RWPE2 (cell line): ENCODE measurements at regions not wholly inside any gene's neighbourhood (a gene's known extent, or its start where the extent isn't known, plus 50 kb on each side); places are given as distances from the start of the nearest gene placed in this dataset.

ENCODE experiments used
- ATAC-seq: fragments of 200-7000 bp; cut with Tn5 transposase; 3 replicates; pipeline ENCODE4 v1.9.1; 2021; ENCODE audit warnings: low read depth
- DNase-seq: peaks from one replicate; pipeline ENCODE4 v3.0.0-alpha.2; 2020; ENCODE audit warnings: low spot score
- H3K27ac ChIP-seq: fragments of 450-650 bp; 2 replicates; pipeline ENCODE4 v1.5.1; 2017; ENCODE audit warnings: mild to moderate bottlenecking; ENCODE audit not compliant: poor library complexity, severe bottlenecking
- H3K27me3 ChIP-seq: fragments of 250-450 bp; sonication (Bioruptor Pico); 2 replicates; pipeline ENCODE4 v1.5.1; 2021; ENCODE audit warnings: mild to moderate bottlenecking, moderate library complexity; ENCODE audit not compliant: insufficient read depth, poor library complexity, severe bottlenecking
- H3K36me3 ChIP-seq: fragments of 250-450 bp; sonication (Bioruptor Pico); 2 replicates; pipeline ENCODE4 v1.5.1; 2020; ENCODE audit warnings: low read depth, mild to moderate bottlenecking, moderate library complexity
- H3K4me1 ChIP-seq: fragments of 250-450 bp; sonication (Bioruptor Pico); 2 replicates; pipeline ENCODE4 v1.5.1; 2021; ENCODE audit warnings: mild to moderate bottlenecking, moderate library complexity; ENCODE audit not compliant: insufficient read depth, poor library complexity, severe bottlenecking
- H3K4me3 ChIP-seq: fragments of 250-450 bp; sonication (Bioruptor Pico); 2 replicates; pipeline ENCODE4 v1.5.1; 2021; ENCODE audit warnings: mild to moderate bottlenecking, moderate library complexity; ENCODE audit not compliant: severe bottlenecking
- H3K9me3 ChIP-seq: fragments of 250-450 bp; sonication (Bioruptor Pico); 2 replicates; pipeline ENCODE4 v1.5.1; 2021; ENCODE audit warnings: mild to moderate bottlenecking, moderate library complexity; ENCODE audit not compliant: severe bottlenecking
- CTCF ChIP-seq: fragments of 450-650 bp; IDR thresholded peaks from one replicate; pipeline ENCODE4 v1.5.1; 2017; ENCODE audit warnings: mild to moderate bottlenecking, moderate library complexity; ENCODE audit not compliant: poor library complexity, severe bottlenecking

- no peak for ATAC-seq
- H3K27ac ChIP-seq, result no peak overlapping the region
- H3K9me3 ChIP-seq, result no peaks in the 10 kb centered on the region
- no peaks in the 10 kb centered on the region for H3K36me3 ChIP-seq
- TF ChIP-seq CTCF, result no peak
- H3K4me1 ChIP-seq, result peaks cover 6% of the 10 kb centered on the region
- no peak for DNase-seq
- no peaks in the 10 kb centered on the region for H3K27me3 ChIP-seq
- no peak overlapping the region for H3K4me3 ChIP-seq
Observed at GRCh38 chr1:218571491-218571890, 226.4 kb downstream of the TGFB2 start.

GRCh38 chr1:218572050-218572449 lies 226.9 kb downstream of the TGFB2 start:
- Histone ChIP-seq H3K4me1 (peaks cover 6% of the 10 kb centered on the region), H3K36me3 (no peaks in the 10 kb centered on the region), H3K9me3 (no peaks in the 10 kb centered on the region), H3K27me3 (no peaks in the 10 kb centered on the region), H3K27ac (no peak overlapping the region), H3K4me3 (no peak overlapping the region)
- ATAC-seq, result no peak
- TF ChIP-seq CTCF, result no peak
- no peak for DNase-seq

DNA sequence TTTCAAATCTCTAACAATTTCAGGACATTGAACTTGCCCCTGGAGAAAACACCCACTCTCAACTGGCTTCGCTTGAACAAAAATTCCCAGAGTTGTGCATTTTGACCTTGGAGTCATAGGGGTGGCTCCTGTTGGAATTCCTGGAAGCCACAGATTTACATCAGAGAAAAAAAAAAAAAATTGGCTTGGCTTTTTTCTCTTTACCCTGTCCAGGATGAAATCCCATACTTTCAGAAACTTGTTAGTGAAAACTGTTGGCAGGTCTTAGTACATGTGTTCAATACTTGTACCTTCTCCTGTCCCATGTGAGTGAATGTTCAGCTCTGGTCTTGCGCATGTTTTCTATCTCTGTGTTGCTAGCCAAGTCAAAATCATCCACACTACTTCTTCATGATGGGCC lies 228.8 kb downstream of the TGFB2 start:
- H3K36me3 ChIP-seq, result no peaks in the 10 kb centered on the region
- H3K4me3 ChIP-seq, result no peak overlapping the region
- DNase-seq (no peak), ATAC-seq (no peak)
- H3K4me1 ChIP-seq, result peaks cover 3% of the 10 kb centered on the region
- H3K27ac ChIP-seq, result no peak overlapping the region
- no peaks in the 10 kb centered on the region for H3K9me3 ChIP-seq
- TF ChIP-seq CTCF, result no peak
- H3K27me3 ChIP-seq, result no peaks in the 10 kb centered on the region

DNA sequence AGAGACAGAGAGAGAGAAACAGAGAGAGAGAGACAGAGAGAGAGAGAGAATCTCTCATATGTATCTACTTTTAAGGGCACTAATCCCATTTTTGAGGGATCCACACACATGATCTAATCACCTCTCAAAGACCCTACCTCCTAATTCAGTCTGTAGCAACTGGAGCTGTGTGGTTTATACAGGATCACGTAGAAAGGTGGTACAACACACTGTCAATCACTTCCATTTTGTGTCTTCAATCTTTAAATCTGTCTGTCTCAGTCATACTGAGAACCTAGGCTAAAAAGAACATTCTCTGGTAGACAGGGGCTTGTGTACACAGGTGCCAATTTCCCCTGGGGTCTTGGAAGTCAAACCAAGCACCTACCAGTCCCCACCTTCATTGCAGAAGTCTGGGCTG lies 229.9 kb downstream of the TGFB2 start:
- DNase-seq, result no peak
- Histone ChIP-seq H3K27ac (no peak overlapping the region), H3K36me3 (no peaks in the 10 kb centered on the region), H3K9me3 (no peaks in the 10 kb centered on the region), H3K4me3 (no peak overlapping the region), H3K4me1 (no peaks in the 10 kb centered on the region), H3K27me3 (no peaks in the 10 kb centered on the region)
- ATAC-seq, result no peak
- no peak for TF ChIP-seq CTCF

DNA sequence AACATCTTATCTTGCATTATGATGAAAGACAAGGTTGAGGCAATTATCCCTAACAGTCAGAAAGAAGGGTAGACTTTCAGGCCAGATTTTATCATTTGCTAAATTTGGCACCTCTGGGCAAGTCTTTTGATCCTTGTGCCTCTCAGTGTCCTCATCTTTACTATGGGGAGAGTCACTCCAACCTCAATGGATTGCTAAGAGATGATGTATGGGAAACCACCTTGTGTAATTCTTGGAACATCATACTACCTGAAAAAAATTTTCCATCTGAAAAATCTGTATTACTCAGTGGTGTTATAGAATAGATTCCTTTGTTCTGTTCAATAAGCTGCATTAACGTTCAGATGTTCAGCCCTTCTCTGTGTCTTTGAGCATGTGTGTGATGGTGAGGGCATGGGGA lies 230.7 kb downstream of the TGFB2 start:
- TF ChIP-seq CTCF, result no peak
- Histone ChIP-seq H3K36me3 (no peaks in the 10 kb centered on the region), H3K27me3 (no peaks in the 10 kb centered on the region), H3K27ac (no peak overlapping the region), H3K4me3 (no peak overlapping the region), H3K9me3 (no peaks in the 10 kb centered on the region), H3K4me1 (no peaks in the 10 kb centered on the region)
- DNase-seq (no peak), ATAC-seq (no peak)
